Cardiac muscle cell (in vitro differentiated cells and primary cell): ENCODE measurements at regions not wholly inside any gene's neighbourhood (a gene's known extent, or its start where the extent isn't known, plus 50 kb on each side); places are given as distances from the start of the nearest gene placed in this dataset.

Source experiments
- DNase-seq, 2 donors: peaks; one replicate each; pipeline versions ENCODE4 v3.0.0 to v3.0.0-alpha.2; 2010 to 2017; ENCODE audit warnings: low read depth in 1 of 2, low spot score in 1 of 2
- H3K27ac ChIP-seq: fragments of 200-600 bp; sonication (generic); 2 replicates; pipeline ENCODE4 v1.5.1; 2016
- H3K27me3 ChIP-seq: fragments of 200-600 bp; sonication (generic); 2 replicates; pipeline ENCODE4 v1.6.0; 2016; ENCODE audit warnings: control low read depth
- H3K36me3 ChIP-seq: fragments of 200-600 bp; sonication (generic); 2 replicates; pipeline ENCODE4 v1.5.1; 2016; ENCODE audit warnings: control low read depth
- H3K4me1 ChIP-seq: fragments of 200-600 bp; sonication (generic); 2 replicates; pipeline ENCODE4 v1.8.1; 2017; ENCODE audit warnings: low read depth, mild to moderate bottlenecking, mixed run types
- H3K4me3 ChIP-seq: fragments of 200-600 bp; sonication (generic); 2 replicates; pipeline ENCODE4 v1.5.1; 2016; ENCODE audit warnings: mild to moderate bottlenecking
- H3K9me3 ChIP-seq: fragments of 200-600 bp; sonication (generic); 2 replicates; pipeline ENCODE4 v1.5.1; 2017; ENCODE audit warnings: low read depth, mild to moderate bottlenecking, control low read depth
- TF ChIP-seq, protein P1 (sequence below): IDR thresholded peaks from 2 replicates; pipeline ENCODE4 v1.5.1; 2012; ENCODE audit warnings: low read depth, mild to moderate bottlenecking, low read length

DNA sequence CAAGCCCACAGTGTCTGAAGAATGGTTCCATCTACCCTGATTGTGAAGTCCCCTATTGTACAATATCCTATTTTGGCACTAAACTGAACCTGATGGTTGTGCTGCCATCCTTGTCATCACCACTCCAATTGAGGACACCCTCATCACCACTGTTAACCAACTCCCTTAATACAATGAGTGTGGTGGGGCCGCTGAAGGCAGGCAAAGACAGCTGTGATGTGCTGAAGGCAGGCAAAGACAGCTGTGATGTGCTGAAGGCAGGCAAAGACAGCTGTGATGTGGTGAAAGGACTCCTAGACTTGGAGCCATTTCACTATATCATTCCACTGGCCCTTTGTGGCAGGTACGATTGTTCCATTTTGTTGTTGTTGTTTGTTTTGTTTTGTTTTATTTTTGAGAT, 481.6 kb downstream of the SOX6 start:
- H3K4me1 ChIP-seq, result peaks cover 4% of the 10 kb centered on the region
- H3K9me3 ChIP-seq, result no peaks in the 10 kb centered on the region
- H3K4me3 ChIP-seq, result no peak overlapping the region
- H3K27ac ChIP-seq, result no peak overlapping the region
- no peaks in the 10 kb centered on the region for H3K36me3 ChIP-seq
- H3K27me3 ChIP-seq, result no peaks in the 10 kb centered on the region
- no peak for DNase-seq
- TF ChIP-seq, protein P1, sequence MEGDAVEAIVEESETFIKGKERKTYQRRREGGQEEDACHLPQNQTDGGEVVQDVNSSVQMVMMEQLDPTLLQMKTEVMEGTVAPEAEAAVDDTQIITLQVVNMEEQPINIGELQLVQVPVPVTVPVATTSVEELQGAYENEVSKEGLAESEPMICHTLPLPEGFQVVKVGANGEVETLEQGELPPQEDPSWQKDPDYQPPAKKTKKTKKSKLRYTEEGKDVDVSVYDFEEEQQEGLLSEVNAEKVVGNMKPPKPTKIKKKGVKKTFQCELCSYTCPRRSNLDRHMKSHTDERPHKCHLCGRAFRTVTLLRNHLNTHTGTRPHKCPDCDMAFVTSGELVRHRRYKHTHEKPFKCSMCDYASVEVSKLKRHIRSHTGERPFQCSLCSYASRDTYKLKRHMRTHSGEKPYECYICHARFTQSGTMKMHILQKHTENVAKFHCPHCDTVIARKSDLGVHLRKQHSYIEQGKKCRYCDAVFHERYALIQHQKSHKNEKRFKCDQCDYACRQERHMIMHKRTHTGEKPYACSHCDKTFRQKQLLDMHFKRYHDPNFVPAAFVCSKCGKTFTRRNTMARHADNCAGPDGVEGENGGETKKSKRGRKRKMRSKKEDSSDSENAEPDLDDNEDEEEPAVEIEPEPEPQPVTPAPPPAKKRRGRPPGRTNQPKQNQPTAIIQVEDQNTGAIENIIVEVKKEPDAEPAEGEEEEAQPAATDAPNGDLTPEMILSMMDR, result no peak

DNA sequence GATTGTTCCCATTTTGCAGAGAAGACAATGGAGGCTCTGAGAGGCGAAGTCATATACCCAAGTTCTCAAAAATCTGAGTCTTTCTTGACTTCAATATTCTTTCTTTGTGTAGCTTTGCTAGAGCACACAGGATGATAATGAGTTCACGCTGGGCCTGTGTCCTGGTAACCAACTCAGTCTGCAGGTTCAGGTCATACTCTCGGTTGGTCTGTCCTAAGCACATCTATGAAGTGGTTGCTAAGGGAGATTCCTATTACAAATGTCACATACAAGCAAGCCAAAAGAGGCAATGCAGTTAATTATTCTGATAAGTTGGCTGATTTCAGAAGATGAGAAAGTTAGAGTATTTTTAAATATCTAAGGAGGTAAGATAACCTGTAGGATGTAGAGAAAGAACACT, 481.0 kb downstream of the SOX6 start:
- H3K36me3 ChIP-seq, result no peaks in the 10 kb centered on the region
- H3K27me3 ChIP-seq, result no peaks in the 10 kb centered on the region
- TF ChIP-seq, protein P1, result no peak
- DNase-seq, result no peak
- no peak overlapping the region for H3K4me3 ChIP-seq
- peaks cover 4% of the 10 kb centered on the region for H3K4me1 ChIP-seq
- H3K9me3 ChIP-seq, result no peaks in the 10 kb centered on the region
- no peak overlapping the region for H3K27ac ChIP-seq

DNA sequence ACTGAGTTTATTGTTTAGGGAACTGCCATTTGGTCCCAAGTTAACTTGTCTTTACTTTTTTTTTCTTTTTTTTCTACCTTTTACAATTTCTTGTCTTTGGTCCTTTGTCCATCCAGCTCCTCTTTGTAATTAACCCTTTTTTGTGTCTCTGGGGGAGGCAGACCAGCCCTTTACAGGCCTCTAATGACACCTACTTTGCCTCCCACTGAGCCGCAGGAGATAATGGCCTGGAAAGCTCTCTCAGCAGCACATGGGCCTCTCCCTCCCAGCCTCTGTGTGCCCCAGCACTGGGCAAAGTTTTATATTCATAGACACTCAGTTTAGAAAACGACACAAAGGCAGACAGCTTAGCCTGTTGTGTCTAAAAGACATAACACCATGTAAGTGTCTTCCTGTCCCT, 480.4 kb downstream of the SOX6 start:
- no peak for DNase-seq
- Histone ChIP-seq H3K4me3 (no peak overlapping the region), H3K36me3 (no peaks in the 10 kb centered on the region), H3K9me3 (no peaks in the 10 kb centered on the region), H3K27me3 (no peaks in the 10 kb centered on the region), H3K27ac (no peak overlapping the region), H3K4me1 (peaks cover 4% of the 10 kb centered on the region)
- TF ChIP-seq, protein P1, result no peak

DNA sequence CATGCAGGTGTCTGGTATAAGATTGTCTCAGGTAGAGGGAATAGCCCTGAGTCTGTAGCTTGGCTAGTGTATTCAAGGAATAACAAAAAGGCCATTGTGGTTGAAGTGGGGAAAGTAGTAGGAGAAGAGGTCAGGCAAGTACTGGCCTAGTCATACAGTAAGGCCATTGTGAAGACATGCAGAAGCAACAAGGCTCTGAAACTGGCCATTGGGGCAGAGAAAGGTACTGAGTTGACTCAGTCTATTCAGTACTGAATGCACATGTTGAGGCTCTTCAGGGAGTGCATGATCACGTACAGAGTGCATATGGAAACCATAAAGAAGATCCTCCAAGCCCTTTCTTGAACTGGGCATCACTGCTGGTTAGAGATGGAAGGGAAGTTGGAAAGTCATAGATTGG, 477.6 kb downstream of the SOX6 start:
- no peaks in the 10 kb centered on the region for H3K9me3 ChIP-seq
- no peak for DNase-seq
- H3K36me3 ChIP-seq, result no peaks in the 10 kb centered on the region
- no peak overlapping the region for H3K27ac ChIP-seq
- TF ChIP-seq, protein P1, result no peak
- H3K4me3 ChIP-seq, result no peak overlapping the region
- peaks cover 7% of the 10 kb centered on the region for H3K4me1 ChIP-seq
- no peaks in the 10 kb centered on the region for H3K27me3 ChIP-seq

DNA sequence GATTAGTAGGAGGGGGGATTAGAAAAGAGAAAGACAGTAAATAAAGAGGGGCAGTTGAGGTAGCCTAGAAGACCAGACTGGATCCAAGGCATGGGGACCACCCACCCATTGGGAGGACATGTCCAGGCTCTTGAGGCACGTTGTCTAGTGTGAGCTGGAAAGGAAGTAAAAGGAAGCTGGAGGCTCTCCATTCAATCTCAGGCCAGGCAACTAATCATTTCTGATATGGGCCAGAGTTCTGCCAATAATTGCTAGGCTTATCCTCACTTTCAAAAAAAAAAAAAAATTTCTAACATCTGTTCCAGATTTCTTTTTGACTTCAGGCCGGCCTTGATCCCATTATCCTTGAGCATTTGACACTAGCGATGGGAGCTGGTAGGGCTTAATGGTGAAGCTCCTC, 476.1 kb downstream of the SOX6 start:
- no peaks in the 10 kb centered on the region for H3K27me3 ChIP-seq
- no peak overlapping the region for H3K27ac ChIP-seq
- no peak for DNase-seq
- H3K4me3 ChIP-seq, result no peak overlapping the region
- H3K4me1 ChIP-seq, result peaks cover 20% of the 10 kb centered on the region
- no peaks in the 10 kb centered on the region for H3K36me3 ChIP-seq
- TF ChIP-seq, protein P1, result no peak
- H3K9me3 ChIP-seq, result no peaks in the 10 kb centered on the region

DNA sequence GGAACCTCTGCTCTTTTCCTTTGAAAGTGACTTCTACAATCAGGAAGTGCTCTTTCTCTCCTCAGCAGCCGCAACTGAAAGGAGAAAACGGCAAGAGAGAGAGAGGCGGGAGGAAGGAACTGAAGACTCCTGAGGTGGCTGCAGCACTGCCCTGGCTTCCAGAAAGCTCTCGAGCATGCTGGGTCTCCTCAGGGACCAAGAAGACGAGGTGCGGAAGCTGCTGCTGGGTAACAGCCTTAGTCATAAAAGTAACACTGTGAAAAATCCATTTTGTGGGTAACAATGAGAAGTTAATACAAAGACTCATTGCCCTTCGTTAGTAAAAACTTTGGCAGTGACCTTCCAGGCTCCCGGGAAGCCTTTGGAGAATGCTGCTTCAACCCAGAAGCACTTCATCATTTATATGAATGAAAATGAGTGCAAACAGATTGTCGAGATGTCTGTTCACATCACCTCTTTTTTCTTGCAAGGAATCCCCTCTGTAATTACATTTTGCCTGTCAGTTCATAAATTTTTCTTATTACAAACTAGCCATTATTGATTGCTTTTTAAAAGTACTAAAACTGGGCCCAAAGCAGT, 473.4 kb downstream of the SOX6 start:
- Histone ChIP-seq H3K9me3 (no peaks in the 10 kb centered on the region), H3K4me3 (no peak overlapping the region), H3K27me3 (no peaks in the 10 kb centered on the region), H3K36me3 (no peaks in the 10 kb centered on the region), H3K4me1 (peaks cover 19% of the 10 kb centered on the region), H3K27ac (no peak overlapping the region)
- DNase-seq, result no peak
- TF ChIP-seq, protein P1, result no peak
